Psoas muscle (tissue), 7 donors: ENCODE measurements at regions not wholly inside any gene's neighbourhood (a gene's known extent, or its start where the extent isn't known, plus 50 kb on each side); places are given as distances from the start of the nearest gene placed in this dataset.
A peak's percentile ranks its signal among the peaks of the same experiment; 100 is the strongest.

Source experiments
- ATAC-seq, 4 donors: fragments of 200-7000 bp; cut with Tn5 transposase; one replicate each; pipeline ENCODE4 v1.9.1; 2020; ENCODE audit warnings: moderate library complexity in 3 of 4, mild to moderate bottlenecking in 2 of 4
- DNase-seq, 2 donors: peaks; one replicate each; pipeline ENCODE4 v3.0.0-alpha.2; 2020
- H3K27ac ChIP-seq: fragments of 200-600 bp; one replicate; pipeline ENCODE4 v1.8.0; 2022
- H3K27me3 ChIP-seq, 3 donors: fragments of 200-600 bp in 1 of 3; one replicate each; pipeline versions ENCODE4 v1.6.1 to v1.8.0; 2013 to 2022; ENCODE audit warnings: low read length in 2 of 3, mild to moderate bottlenecking in 2 of 3, moderate library complexity in 1 of 3; ENCODE audit not compliant: insufficient read depth in 3 of 3
- H3K36me3 ChIP-seq, 2 donors: fragments of 200-600 bp in 1 of 2; one replicate each; pipeline versions ENCODE4 v1.6.1 to v1.8.0; 2013 to 2022; ENCODE audit warnings: low read depth in 1 of 2, mild to moderate bottlenecking in 1 of 2, moderate library complexity in 1 of 2; ENCODE audit not compliant: insufficient read depth in 1 of 2
- H3K4me1 ChIP-seq: fragments of 200-600 bp; one replicate; pipeline ENCODE4 v1.8.0; 2022
- H3K4me3 ChIP-seq: fragments of 200-600 bp; one replicate; pipeline ENCODE4 v1.8.0; 2022; ENCODE audit warnings: mild to moderate bottlenecking
- H3K9me3 ChIP-seq: fragments of 200-600 bp; one replicate; pipeline ENCODE4 v1.8.0; 2022
- CTCF ChIP-seq: fragments of 200-600 bp; IDR thresholded peaks from one replicate; pipeline ENCODE4 v1.8.0; 2022; ENCODE audit warnings: antibody characterized with exemption
- WGBS, 3 donors: extraction: QIAGEN DNeasy Blood & Tissue Kit; methylation state at CpG; one replicate each; pipeline versions ENCODE4 v1.1.6 to v1.1.7; 2013; 5-methylcytosine and 5-hydroxymethylcytosine counted together
- intact Hi-C, 2 donors: fragments of 100-400 bp; cut with DNase I; formaldehyde crosslinking; loops; one replicate each; pipeline versions ENCODE4 v1.11.0 to v1.14.2; 2022
- donor health status: healthy with polysubstance abuse.
- donor health status: DM: no; HTN: no; CAD: no; lungs with moderate emphysema.
- donor health status: Bipolar disorder and iron deficiency.
- donor health status: healthy.
- donor health status: DM: yes; HTN: yes; CAD: no.
- donor health status: DM: no; HTN: no; CAD: no.
- donor health status: DM: yes; HTN: yes; CAD: no.

GRCh38 chr7:46687203-46687602, 766.1 kb upstream of the IGFBP3 start:
- no peak for DNase-seq
- no peak for TF ChIP-seq CTCF
- H3K36me3 ChIP-seq = no peaks in the 10 kb centered on the region
- no peak overlapping the region for H3K27ac ChIP-seq
- 83 to 94% (median 94%) methylated on average over 1 of the region's 1 CpG for WGBS, 3 donors
- no peaks in the 10 kb centered on the region for H3K27me3 ChIP-seq
- intact Hi-C loops = no loop called here
- no peak overlapping the region for H3K4me3 ChIP-seq
- ATAC-seq = no peak
- H3K9me3 ChIP-seq = no peaks in the 10 kb centered on the region
- H3K4me1 ChIP-seq = no peaks in the 10 kb centered on the region

GRCh38 chr7:46685051-46685450, 764.0 kb upstream of the IGFBP3 start:
- H3K4me1 ChIP-seq = no peaks in the 10 kb centered on the region

GRCh38 chr7:46682836-46683624, 762.0 kb upstream of the IGFBP3 start:
- Histone ChIP-seq H3K27me3 (no peaks in the 10 kb centered on the region), H3K4me3 (no peak overlapping the region), H3K4me1 (no peaks in the 10 kb centered on the region), H3K27ac (no peak overlapping the region), H3K36me3 (no peaks in the 10 kb centered on the region), H3K9me3 (no peaks in the 10 kb centered on the region)
- 71 to 83% (median 80%) methylated on average over 7 of the region's 7 CpGs for WGBS, 3 donors
- intact Hi-C loops = no loop called here
- ATAC-seq (no peak), DNase-seq (no peak)
- TF ChIP-seq CTCF = no peak

More at GRCh38 chr7:46685051-46685450, 764.0 kb upstream of the IGFBP3 start:
- H3K27me3 ChIP-seq = no peaks in the 10 kb centered on the region
- DNase-seq = no peak
- no peak overlapping the region for H3K4me3 ChIP-seq
- no peaks in the 10 kb centered on the region for H3K36me3 ChIP-seq
- TF ChIP-seq CTCF = no peak
- ATAC-seq = no peak
- no peak overlapping the region for H3K27ac ChIP-seq
- H3K9me3 ChIP-seq = no peaks in the 10 kb centered on the region
- intact Hi-C loops = no loop called here
- 56 to 68% (median 58%) methylated on average over 2 of the region's 2 CpGs for WGBS, 3 donors

GRCh38 chr7:46681865-46682503, 760.9 kb upstream of the IGFBP3 start:
- no peaks in the 10 kb centered on the region for H3K9me3 ChIP-seq
- intact Hi-C loops = no loop called here
- H3K27ac ChIP-seq = no peak overlapping the region
- no peaks in the 10 kb centered on the region for H3K36me3 ChIP-seq
- no peaks in the 10 kb centered on the region for H3K27me3 ChIP-seq
- DNase-seq (peak; percentile 49 to 70), ATAC-seq (no peak)
- no peak overlapping the region for H3K4me3 ChIP-seq
- H3K4me1 ChIP-seq = no peaks in the 10 kb centered on the region
- no peak for TF ChIP-seq CTCF
- 24 to 34% (median 29%) methylated on average over 12 of the region's 12 CpGs for WGBS, 3 donors
